GM19193 (cell line): ENCODE measurements at regions not wholly inside any gene's neighbourhood (a gene's known extent, or its start where the extent isn't known, plus 50 kb on each side); places are given as distances from the start of the nearest gene placed in this dataset.

Experiments
- POLR2A ChIP-seq: IDR thresholded peaks from 4 replicates; pipeline ENCODE4 v1.6.1; 2011; ENCODE audit not compliant: insufficient read depth, insufficient read length; ENCODE audit errors: extremely low read depth

DNA sequence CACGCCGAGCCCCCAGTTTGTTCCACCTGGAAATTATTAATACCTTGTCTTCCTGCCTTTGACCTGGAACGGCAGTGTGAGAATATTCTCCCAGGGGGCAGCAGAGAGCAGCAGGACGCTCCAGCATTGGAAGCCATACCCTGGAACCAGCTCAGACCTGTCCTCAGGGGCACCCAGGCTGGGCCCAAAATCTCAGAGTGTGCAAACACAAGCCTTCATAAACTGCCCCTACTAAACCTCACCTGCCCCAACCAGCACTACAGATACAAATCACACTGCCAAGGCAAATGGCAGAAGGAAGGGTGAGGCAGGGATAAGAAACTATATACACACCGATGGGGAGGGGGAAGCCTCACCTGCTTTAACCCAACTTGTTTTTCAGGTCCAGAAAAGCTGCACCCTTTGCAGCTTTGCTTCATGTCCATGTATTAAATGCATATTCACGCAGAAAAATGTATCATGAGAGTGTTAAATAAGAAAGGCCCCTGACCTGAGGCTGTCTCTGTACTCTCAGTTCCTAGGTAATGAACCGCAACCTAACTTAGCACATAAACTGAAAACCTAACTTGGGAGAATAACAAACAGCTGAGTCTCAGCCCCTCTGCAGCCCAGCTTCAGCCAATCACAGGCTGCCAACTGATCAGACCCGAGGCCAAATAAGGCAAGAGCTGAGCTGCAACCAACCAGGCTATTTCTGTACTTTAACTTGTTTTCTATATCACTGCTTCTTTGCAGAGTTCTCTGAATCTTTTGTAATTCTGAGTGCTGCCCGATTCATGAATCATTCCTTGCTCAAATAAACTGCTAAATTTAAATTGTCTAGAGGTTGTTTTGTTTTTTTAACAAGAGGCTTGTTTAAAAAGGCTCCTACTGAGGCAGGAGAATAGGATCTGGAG lies 130.1 kb downstream of the SPTSSA start:
- TF ChIP-seq POLR2A, result peak; percentile 29

DNA sequence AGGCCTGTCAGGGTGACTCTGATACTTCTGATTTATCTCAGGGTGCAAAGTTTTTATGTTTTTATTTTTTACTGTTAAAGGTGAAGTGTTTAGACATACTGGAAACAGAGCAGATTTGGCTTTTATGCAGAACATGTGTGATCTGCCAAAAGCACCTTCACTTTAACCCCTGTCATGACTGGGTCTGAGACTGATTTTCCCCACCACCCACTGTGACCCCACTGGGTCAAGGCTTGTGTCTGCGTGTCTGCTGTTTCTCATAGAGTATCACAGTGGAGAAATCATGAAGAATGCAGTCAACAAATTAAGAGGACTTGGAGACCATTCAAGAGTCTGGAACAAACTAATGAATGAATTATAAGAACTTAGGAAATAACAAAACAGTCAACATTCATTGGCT lies 131.2 kb downstream of the SPTSSA start:
- TF ChIP-seq POLR2A, result no peak

DNA sequence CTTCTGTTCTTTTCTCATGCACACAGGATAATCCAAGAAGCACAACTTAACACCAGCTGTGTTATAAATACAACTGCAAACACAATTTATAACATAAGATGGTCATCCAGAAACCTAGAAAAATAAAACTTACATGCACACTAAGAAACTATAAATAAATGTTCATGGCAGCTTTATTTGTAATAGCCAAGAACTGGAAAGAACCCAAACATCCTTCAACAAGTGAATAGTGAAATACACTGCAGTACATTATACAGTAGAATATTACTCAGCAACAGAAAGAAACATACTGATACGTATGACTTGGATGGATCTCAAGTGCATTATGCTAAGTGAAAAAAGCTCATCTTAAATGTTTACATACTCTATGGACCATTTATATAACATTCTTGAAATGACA lies 132.7 kb downstream of the SPTSSA start:
- no peak for TF ChIP-seq POLR2A

DNA sequence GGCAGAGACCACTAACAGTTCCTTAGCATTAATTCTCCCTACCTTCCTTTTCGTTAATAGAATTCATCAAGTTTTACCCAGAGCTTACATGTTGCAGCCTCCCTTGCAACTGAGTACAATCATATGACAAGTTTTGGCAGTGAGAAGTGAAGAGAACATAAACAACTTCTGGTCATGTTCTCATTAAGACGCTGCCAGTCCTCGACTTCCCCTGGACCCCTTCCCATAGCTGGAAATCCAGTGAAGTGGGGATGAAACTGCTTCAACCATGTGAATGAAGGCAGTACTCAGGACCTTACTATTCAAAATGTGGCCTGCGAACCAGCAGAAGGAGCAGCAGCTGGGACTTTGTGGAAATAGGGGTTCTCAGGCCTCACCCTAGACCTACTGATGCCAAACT lies 133.9 kb downstream of the SPTSSA start:
- TF ChIP-seq POLR2A, result no peak

DNA sequence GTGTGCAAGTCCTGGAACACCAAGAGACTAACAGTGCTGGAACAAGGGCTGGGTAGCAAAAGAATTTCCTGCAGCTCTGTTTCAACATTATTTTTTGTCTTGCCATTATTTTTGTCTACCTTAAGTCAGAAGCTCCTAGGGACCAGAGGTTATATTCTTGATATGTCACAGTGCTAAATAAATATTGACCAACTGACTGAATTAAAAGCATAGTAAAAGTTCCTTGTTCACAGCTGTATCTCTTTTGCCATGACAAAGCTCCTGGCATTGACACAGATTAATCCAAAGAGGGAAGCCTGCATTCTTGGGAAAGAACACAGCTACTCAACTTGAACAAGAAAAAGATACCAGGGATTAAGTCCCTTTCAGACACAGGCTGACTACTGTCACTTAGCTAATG lies 136.5 kb downstream of the SPTSSA start:
- TF ChIP-seq POLR2A, result no peak

DNA sequence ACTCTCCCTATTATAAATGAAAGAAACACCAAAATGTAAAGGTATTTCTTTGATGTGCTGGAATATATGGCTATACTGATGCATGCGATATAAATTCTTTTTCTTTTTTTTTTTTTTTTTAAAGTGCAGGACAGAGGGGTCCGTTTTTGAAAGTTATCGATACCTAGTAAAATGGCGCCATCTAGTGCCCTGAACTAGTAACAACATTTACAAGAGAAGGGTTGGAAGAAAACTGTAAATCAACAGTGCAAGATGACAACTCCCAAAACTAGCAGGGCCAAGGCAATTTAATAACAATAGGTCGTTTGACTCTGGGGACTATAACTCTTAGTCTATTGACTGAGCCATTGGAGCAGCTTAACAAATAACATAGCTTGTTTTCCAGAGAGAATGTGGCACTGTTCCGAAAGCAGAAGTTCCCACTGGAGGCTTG lies 137.7 kb downstream of the SPTSSA start:
- no peak for TF ChIP-seq POLR2A

DNA sequence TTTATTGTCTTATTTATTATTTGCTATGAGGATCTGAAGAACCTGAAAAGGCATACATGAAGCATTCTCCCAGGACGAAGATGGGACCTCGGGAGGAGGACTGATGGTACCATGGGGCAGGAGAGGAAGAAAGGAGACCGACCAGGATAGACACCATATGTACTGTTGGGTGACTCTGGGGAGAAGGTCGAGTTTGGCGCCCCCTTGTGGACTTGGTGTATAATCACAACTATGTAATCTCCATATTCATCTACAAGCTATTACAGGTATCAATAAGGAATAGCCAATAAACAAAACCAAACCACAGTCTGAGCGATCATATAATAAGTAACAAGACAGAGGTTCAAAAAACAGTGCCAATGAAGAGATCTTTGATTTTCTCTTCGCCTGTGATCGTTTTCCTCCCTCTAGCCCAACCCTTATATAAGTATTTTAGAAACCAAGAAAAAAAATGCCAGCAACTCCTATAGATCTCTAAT lies 139.1 kb downstream of the SPTSSA start:
- no peak for TF ChIP-seq POLR2A

DNA sequence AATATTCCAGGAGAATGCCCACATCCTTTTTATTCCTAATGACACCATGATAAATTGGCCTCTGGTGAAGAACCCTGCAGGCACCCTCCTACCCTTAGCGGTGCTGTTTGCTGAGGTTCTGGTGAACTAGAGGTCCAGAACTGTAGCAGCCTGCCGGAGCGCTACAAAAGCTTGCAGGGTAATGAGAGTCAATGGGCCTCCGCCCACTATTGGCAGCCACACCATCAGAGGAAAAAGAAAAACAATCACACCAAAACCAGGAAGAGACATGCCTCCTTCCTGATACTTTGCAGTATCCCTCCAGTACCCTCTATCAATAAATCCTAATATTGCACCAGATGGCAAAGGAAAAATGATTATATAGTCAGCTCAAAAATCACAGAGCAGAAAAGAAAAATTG lies 142.9 kb downstream of the SPTSSA start:
- TF ChIP-seq POLR2A, result no peak

DNA sequence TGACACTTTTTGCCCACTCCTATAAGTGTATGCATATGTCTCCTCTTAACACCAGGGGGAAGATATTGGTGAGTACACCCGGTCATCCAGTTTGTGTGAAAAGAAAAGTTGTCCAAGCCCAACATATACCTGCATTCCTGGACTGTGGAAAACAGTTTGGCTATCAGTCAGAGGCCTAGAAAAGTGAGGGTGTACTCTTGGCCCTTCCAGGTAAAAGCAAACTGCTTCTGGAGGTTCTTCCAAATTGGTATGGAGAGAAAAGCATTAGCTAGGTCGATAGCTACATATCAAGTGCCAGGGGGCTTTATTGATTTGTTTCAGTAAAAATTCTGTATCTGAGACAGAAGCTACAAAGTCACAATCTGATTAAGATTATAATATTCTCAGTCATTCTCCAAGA lies 144.0 kb downstream of the SPTSSA start:
- TF ChIP-seq POLR2A, result no peak

DNA sequence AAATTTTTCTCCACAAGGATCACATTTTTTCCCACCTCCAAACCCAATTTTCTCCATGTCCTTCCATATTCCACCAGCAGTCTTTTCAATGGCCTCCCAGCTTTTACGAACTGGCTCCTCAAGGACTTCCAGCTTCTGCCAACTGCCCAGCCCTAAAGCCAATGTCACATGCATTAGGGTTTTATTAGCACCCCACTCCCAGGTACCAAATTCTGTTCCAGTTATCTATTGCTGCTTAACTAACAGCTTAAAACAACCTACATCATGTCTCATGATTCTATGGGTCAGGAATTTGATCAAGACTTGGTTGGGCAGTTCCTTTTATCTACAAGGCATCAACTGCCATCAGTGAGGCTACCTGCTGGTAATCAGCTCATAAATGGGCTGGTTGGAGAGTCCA lies 151.3 kb downstream of the SPTSSA start:
- TF ChIP-seq POLR2A, result no peak

DNA sequence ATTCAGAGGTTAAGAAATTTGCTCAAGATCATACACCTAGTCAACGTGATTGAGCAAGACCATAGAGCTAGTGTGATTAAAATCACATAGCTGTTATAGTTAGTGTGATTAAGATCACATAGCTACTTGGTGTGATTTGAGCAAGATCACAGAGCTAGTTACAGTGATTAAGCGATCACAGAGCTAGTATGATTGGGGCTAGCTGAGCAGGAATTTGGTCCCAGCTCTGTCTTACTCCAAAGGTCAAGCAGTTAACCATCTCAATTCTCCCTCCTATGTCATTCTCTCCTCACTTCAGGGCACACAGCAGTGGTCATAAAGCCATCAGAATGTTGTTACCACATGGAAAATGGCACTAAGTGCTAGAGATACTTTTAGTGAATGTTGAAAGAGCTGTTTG lies 158.2 kb downstream of the SPTSSA start:
- no peak for TF ChIP-seq POLR2A

DNA sequence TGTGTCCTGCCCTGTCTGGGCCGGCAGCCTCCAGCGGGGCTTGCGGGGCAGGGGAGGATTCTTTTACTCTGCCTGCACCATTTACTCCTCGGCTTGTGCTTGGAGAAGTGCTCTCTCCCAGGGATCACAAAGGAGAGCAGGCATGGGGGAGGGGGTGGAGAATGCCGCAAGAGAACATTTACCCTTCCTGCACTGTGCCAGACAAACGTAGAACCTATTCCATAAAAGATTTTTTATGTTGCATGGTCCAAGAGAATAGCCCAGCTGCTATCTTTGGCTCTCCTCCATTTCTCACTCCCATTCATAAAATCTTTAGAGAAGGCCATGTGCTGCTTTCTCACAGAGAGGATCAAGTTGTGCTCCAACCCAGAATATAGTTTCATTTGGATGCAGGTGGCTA lies 159.4 kb downstream of the SPTSSA start:
- TF ChIP-seq POLR2A, result no peak

DNA sequence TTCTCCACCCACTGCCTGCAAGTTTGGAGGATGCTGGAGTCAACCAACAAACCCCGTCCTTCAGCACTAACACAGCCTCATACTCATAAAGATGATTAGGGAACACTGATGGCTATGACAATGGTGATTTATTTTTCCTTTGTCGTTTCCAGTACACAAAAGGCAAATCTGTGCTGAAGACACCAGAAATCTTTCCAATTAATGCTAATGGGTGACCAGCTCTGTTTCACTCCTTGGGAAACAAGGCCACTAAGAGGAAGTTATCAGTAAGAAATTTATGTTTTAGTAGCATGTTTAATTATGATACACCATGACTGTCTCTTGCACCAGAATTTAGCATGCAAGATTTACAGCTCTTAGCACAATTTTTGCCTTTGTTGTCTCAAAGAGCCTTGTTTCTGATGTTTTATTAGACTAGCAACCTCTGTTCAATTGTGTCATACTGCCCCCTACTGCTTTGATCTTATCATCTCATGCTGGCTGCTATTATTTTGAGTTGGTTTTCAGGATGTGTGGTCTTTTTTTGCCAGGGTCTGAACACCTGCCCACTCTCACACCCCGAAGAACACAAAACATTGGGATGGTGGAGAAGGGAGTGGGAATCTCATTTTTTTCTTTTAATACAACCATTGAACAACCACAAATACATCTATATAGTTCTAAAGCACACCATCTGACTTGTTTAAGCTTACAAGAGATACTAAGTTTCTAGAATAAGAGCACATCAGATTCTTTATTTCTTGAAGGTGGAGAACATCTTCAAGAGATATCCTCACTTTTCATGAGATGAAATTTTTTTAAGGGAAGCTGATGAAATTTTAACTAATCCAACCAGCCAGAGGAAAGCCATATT lies 160.9 kb downstream of the SPTSSA start:
- TF ChIP-seq POLR2A, result no peak

DNA sequence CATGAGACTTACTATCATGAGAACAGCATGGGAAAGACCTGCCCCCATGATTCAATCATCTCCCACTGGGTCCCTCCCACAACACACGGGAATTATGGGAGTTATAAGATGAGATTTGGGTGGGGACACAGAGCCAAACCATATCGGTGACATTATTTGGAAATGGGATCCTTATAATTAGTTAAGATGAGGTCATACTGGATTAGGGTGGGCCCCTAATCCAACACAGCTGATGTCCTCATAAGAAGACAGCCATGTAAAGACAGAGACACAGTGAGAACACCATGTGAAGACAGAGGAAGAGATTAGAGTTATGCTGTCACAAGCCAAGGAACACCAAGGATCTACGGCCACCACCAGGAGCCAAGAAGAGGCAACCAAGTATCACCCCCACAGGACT lies 161.7 kb downstream of the SPTSSA start:
- no peak for TF ChIP-seq POLR2A

DNA sequence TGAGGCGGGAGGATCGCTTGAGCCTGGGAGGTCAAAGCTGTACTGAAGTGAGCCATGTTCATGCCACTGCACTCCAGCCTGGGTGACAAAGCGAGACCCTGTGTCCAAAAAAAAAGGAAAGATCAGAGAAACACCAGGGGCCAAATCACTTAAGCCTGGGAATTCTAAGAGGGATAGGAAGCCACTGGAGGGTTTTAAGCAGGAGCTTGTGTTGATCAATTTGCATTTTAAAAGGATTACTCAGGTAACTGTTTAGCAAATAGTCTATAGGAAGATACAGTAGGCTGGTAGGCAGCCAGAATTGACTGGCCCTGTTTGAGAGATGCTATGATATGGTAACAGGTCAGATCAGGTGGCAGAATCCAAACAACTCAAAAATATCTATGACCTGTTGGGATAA lies 162.7 kb downstream of the SPTSSA start:
- TF ChIP-seq POLR2A, result no peak

DNA sequence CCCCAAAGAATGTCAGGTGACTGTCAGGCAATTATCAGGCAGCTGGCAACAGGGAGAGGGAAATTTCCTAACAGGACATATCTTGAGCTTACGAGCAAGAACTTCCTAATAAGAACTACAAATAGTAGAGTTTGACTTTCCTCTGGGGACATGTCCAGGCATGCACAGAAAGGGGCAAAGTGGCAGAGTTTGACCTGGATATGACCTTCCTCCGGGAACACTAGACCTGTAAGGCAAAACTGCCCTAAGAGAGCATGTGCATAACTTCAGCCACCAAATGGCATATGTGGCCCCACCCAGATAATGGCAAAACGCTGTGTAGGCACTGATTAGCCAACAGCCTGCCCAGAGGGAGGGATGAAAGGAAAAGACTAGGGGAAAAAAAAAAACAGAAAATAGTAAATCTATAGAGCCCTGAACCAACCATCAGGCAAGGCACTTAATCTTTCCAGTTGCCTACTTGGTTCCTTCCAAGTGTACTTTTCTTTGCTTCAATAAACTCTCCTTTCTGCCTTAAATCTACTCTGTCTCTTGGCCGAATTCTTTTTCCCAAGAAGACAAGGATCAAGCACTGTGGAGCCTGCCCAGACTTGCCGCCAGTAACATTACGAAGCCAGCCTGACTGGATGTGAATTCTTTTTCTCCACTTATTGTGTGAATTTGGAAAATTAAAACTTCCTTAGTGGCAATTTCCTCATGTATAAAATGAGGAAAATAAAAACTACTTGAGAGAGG lies 164.1 kb downstream of the SPTSSA start:
- TF ChIP-seq POLR2A, result no peak

DNA sequence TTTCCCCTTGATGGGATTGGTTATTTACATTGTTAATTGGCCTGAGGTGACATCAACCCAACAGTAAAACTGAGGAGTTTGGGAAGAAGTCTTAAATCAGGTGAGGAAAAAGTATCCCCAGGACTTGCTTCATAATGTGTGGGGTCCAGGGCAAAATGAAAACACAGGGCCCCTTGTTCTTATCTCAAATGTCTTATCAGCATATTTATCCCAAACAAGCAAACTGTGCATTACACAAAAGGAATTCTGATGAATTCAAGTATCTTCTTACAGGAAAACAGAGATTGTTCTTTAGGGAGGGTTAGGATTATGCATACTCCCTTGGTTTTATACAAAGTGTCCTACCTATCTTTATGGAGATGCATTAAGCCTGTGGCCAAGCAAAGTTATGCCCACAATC lies 178.4 kb downstream of the SPTSSA start:
- no peak for TF ChIP-seq POLR2A
